Smooth muscle cell (in vitro differentiated cells): ENCODE measurements at regions not wholly inside any gene's neighbourhood (a gene's known extent, or its start where the extent isn't known, plus 50 kb on each side); places are given as distances from the start of the nearest gene placed in this dataset.

Experiments
- DNase-seq: peaks from one replicate; lab custom pipeline; 2025; ENCODE audit not compliant: unreplicated experiment; lab: John Stamatoyannopoulos, UW
- H2AFZ ChIP-seq: fragments of 200-600 bp; sonication (generic); 2 replicates; pipeline ENCODE4 v1.6.0; 2016; ENCODE audit warnings: antibody characterized with exemption, low read depth, mild to moderate bottlenecking
- H3F3A ChIP-seq: fragments of 200-600 bp; sonication (generic); 2 replicates; pipeline ENCODE4 v1.6.0; 2017; ENCODE audit warnings: antibody characterized with exemption, low read depth
- H3K27ac ChIP-seq: fragments of 200-600 bp; sonication (generic); 2 replicates; pipeline ENCODE4 v1.5.1; 2016; ENCODE audit warnings: low read depth, mild to moderate bottlenecking
- H3K27me3 ChIP-seq: fragments of 200-600 bp; sonication (generic); 2 replicates; pipeline ENCODE4 v1.6.1; 2016; ENCODE audit warnings: low read depth, mild to moderate bottlenecking
- H3K36me3 ChIP-seq: fragments of 200-600 bp; sonication (generic); 2 replicates; pipeline ENCODE4 v1.5.1; 2016; ENCODE audit warnings: low read depth
- H3K4me1 ChIP-seq: fragments of 200-600 bp; sonication (generic); 2 replicates; pipeline ENCODE4 v1.5.1; 2016; ENCODE audit warnings: low read depth
- H3K4me2 ChIP-seq: fragments of 200-600 bp; sonication (generic); 2 replicates; pipeline ENCODE4 v1.6.0; 2016; ENCODE audit warnings: mild to moderate bottlenecking
- H3K4me3 ChIP-seq: fragments of 200-600 bp; sonication (generic); 2 replicates; pipeline ENCODE4 v1.5.1; 2016; ENCODE audit warnings: mild to moderate bottlenecking
- H3K79me2 ChIP-seq: fragments of 200-600 bp; sonication (generic); 2 replicates; pipeline ENCODE4 v1.6.0; 2016; ENCODE audit warnings: low read depth, mild to moderate bottlenecking
- H3K9ac ChIP-seq: fragments of 200-600 bp; sonication (generic); 2 replicates; pipeline ENCODE4 v1.6.0; 2016; ENCODE audit warnings: low read depth
- H3K9me3 ChIP-seq: fragments of 200-600 bp; sonication (generic); replicated peaks from 2 replicates; pipeline ENCODE4 v1.5.1; 2016; ENCODE audit warnings: low read depth
- H4K20me1 ChIP-seq: fragments of 200-600 bp; sonication (generic); 2 replicates; pipeline ENCODE4 v1.6.0; 2016; ENCODE audit warnings: low read depth
- WGBS: methylation state at CpG from one replicate; pipeline ENCODE4 v1.1.7; 2016; ENCODE audit warnings: low lambda C conversion rate; 5-methylcytosine and 5-hydroxymethylcytosine counted together
- TF ChIP-seq, protein P1 (sequence below): fragments of 200-600 bp; sonication (generic); IDR thresholded peaks from 2 replicates; pipeline ENCODE4 v1.5.1; 2017; ENCODE audit warnings: borderline replicate concordance, mild to moderate bottlenecking, antibody characterized with exemption; ENCODE audit not compliant: insufficient read depth, poor library complexity, severe bottlenecking

DNA sequence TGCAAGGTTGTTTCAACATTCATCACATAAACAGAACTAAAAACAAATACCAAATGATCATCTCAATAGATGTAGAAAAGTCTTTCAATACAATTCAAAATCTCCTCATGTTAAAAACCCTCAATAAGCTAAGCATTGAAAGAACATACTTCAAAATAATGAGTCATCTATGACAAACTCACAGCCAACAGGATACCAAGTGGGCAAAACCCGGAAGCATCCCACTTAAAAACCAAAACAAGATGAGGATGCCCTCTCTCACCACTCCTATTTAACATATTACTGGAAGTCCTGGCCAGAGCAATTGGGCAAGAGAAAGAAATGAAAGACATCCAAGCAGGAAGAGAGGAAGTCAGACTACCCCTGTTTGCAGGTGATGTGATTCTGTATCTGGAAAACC, 992.2 kb upstream of the PIK3C3 start:
- H3K9me3 ChIP-seq, result no peaks in the 10 kb centered on the region
- H3K79me2 ChIP-seq, result no peaks in the 10 kb centered on the region
- H3K36me3 ChIP-seq, result no peaks in the 10 kb centered on the region
- H3K9ac ChIP-seq, result no peak overlapping the region
- no peaks in the 10 kb centered on the region for H3K27me3 ChIP-seq
- H3F3A ChIP-seq, result no peaks in the 10 kb centered on the region
- H2AFZ ChIP-seq, result no peak overlapping the region
- DNase-seq, result no peak
- 92% methylated on average over 1 of the region's 1 CpG for WGBS
- H3K4me1 ChIP-seq, result no peaks in the 10 kb centered on the region
- H4K20me1 ChIP-seq, result no peaks in the 10 kb centered on the region
- no peak overlapping the region for H3K27ac ChIP-seq
- TF ChIP-seq, protein P1, sequence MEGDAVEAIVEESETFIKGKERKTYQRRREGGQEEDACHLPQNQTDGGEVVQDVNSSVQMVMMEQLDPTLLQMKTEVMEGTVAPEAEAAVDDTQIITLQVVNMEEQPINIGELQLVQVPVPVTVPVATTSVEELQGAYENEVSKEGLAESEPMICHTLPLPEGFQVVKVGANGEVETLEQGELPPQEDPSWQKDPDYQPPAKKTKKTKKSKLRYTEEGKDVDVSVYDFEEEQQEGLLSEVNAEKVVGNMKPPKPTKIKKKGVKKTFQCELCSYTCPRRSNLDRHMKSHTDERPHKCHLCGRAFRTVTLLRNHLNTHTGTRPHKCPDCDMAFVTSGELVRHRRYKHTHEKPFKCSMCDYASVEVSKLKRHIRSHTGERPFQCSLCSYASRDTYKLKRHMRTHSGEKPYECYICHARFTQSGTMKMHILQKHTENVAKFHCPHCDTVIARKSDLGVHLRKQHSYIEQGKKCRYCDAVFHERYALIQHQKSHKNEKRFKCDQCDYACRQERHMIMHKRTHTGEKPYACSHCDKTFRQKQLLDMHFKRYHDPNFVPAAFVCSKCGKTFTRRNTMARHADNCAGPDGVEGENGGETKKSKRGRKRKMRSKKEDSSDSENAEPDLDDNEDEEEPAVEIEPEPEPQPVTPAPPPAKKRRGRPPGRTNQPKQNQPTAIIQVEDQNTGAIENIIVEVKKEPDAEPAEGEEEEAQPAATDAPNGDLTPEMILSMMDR, result no peak
- no peak overlapping the region for H3K4me3 ChIP-seq
- no peak overlapping the region for H3K4me2 ChIP-seq

GRCh38 chr18:40957533-40958070, 997.4 kb upstream of the PIK3C3 start:
- Histone ChIP-seq H3K9ac (no peak overlapping the region), H3K27ac (no peak overlapping the region), H3K79me2 (no peaks in the 10 kb centered on the region), H2AFZ (no peak overlapping the region), H3K4me1 (no peaks in the 10 kb centered on the region), H3K4me3 (no peak overlapping the region), H3K4me2 (no peak overlapping the region), H3F3A (no peaks in the 10 kb centered on the region), H4K20me1 (no peaks in the 10 kb centered on the region), H3K27me3 (no peaks in the 10 kb centered on the region), H3K9me3 (no peaks in the 10 kb centered on the region), H3K36me3 (no peaks in the 10 kb centered on the region)
- 58% methylated on average over 2 of the region's 2 CpGs for WGBS
- TF ChIP-seq, protein P1, result no peak
- DNase-seq, result no peak

DNA sequence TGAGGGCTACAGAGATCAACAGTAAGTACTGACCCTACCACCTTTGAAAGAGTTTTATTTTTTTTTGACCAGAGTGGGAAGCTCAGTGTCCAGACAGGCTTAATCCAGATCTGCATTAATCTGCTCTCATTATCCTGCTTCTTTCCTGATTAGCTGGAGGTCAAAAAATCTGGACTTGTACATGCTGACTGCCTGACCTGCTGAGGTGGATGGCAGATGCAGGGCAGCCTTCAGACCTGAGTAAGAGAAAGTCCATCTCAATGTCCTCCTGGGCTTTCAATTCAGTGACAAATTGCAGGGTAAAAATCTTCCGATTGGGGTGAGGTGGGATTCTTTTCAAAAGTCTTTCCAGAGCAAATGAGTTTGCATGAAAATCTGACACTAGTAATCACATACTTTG, 998.8 kb upstream of the PIK3C3 start:
- Histone ChIP-seq H3K27me3 (no peaks in the 10 kb centered on the region), H3K27ac (no peak overlapping the region), H4K20me1 (no peaks in the 10 kb centered on the region), H3K36me3 (no peaks in the 10 kb centered on the region), H3K4me2 (no peak overlapping the region), H3K9me3 (no peaks in the 10 kb centered on the region), H2AFZ (no peak overlapping the region), H3K4me3 (no peak overlapping the region), H3K4me1 (no peaks in the 10 kb centered on the region), H3K79me2 (no peaks in the 10 kb centered on the region), H3K9ac (no peak overlapping the region), H3F3A (no peaks in the 10 kb centered on the region)
- no peak for DNase-seq
- WGBS, result 88% methylated on average over 1 of the region's 1 CpG
- TF ChIP-seq, protein P1, result no peak

DNA sequence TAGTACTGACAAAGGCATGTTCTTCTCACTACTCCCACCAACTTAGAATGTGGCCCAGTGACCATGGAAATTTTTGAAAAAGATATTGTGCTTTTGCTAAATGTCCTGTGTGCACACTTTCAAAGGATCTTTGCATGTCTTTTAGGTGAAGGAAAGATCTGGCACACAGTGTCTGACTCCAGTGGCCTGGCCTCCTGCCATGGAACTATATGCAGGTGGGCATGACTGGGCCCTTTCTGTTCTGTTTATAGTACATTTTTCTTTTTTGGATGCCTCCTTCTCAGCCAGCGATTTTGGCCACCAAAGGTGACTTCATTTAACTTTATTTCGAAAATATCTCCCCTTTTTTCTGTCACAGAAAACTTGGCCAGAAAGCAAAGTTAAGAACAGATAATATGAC, 999.7 kb upstream of the PIK3C3 start:
- Histone ChIP-seq H3K79me2 (no peaks in the 10 kb centered on the region), H4K20me1 (no peaks in the 10 kb centered on the region), H3K27me3 (no peaks in the 10 kb centered on the region), H3K9ac (no peak overlapping the region), H3K36me3 (no peaks in the 10 kb centered on the region), H3K9me3 (no peaks in the 10 kb centered on the region), H3K4me3 (no peak overlapping the region), H3K4me2 (no peak overlapping the region), H3K4me1 (peaks cover 3% of the 10 kb centered on the region), H2AFZ (no peak overlapping the region), H3K27ac (no peak overlapping the region), H3F3A (no peaks in the 10 kb centered on the region)
- no peak for DNase-seq
- WGBS, result 89% methylated on average over 2 of the region's 2 CpGs
- TF ChIP-seq, protein P1, result no peak
